ENCODE measurements at regions not wholly inside any gene's neighbourhood (a gene's known extent, or its start where the extent isn't known, plus 50 kb on each side); places are given as distances from the start of the nearest gene placed in this dataset.

- no peak for DNase-seq (ENCODE audit: low read depth, low spot score)
- Histone ChIP-seq H3K4me3 (replicated peaks in 1 of 2; ENCODE audit: low read depth in 1 of 2, low read length in 2 of 2) (no peak overlapping the region), H2AFZ (ENCODE audit: low read depth, low read length, poor library complexity, severe bottlenecking) (no peak overlapping the region), H3K79me2 (ENCODE audit: insufficient read depth, low read length) (no peaks in the 10 kb centered on the region), H3K9me3 (ENCODE audit: control insufficient read depth in 1 of 2, insufficient read depth in 1 of 2, low read depth in 1 of 2, low read length in 2 of 2) (no peaks in the 10 kb centered on the region), H4K20me1 (ENCODE audit: insufficient read depth) (no peaks in the 10 kb centered on the region), H3K9me2 (ENCODE audit: insufficient read depth) (no peaks in the 10 kb centered on the region), H3K4me1 (ENCODE audit: control insufficient read depth in 1 of 2, insufficient read depth in 2 of 2, low read length in 2 of 2) (no peaks in the 10 kb centered on the region), H3K27me3 (ENCODE audit: insufficient read depth, low read length) (no peaks in the 10 kb centered on the region), H3K36me3 (ENCODE audit: control insufficient read depth in 1 of 2, insufficient read depth in 2 of 2, low read length in 2 of 2) (no peaks in the 10 kb centered on the region), H3K4me2 (ENCODE audit: low read length) (no peak overlapping the region), H3K27ac (ENCODE audit: low read depth, low read length) (no peak overlapping the region), H3K9ac (ENCODE audit: low read length) (no peak overlapping the region)
- ATAC-seq, result no peak
- ChIA-PET CTCF (no interaction called here), POLR2A (no interaction called here), RAD21 (ENCODE audit: low non-redundant PET in 1 of 2, low total read pairs in 2 of 2, uncharacterized antibody in 2 of 2, unreplicated experiment in 2 of 2) (no interaction called here)
- BruUV-seq (replicated peaks), result no TSS peak
- intact Hi-C loops (cut with micrococcal nuclease), result no loop called here
- TF ChIP-seq, protein P1, sequence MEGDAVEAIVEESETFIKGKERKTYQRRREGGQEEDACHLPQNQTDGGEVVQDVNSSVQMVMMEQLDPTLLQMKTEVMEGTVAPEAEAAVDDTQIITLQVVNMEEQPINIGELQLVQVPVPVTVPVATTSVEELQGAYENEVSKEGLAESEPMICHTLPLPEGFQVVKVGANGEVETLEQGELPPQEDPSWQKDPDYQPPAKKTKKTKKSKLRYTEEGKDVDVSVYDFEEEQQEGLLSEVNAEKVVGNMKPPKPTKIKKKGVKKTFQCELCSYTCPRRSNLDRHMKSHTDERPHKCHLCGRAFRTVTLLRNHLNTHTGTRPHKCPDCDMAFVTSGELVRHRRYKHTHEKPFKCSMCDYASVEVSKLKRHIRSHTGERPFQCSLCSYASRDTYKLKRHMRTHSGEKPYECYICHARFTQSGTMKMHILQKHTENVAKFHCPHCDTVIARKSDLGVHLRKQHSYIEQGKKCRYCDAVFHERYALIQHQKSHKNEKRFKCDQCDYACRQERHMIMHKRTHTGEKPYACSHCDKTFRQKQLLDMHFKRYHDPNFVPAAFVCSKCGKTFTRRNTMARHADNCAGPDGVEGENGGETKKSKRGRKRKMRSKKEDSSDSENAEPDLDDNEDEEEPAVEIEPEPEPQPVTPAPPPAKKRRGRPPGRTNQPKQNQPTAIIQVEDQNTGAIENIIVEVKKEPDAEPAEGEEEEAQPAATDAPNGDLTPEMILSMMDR (IDR thresholded peaks at IDR 0.05 in 2 of 3, conservative IDR thresholded peaks at IDR 0.05 in 1 of 3; ENCODE audit: borderline replicate concordance in 1 of 3, insufficient read depth in 1 of 3, low read depth in 2 of 3, low read length in 2 of 3), result no peak
- TF ChIP-seq MAX (IDR thresholded peaks at IDR 0.05), result no peak
Observed at GRCh38 chr4:32994981-32995881, 2275.1 kb downstream of the PCDH7 start.

DNA sequence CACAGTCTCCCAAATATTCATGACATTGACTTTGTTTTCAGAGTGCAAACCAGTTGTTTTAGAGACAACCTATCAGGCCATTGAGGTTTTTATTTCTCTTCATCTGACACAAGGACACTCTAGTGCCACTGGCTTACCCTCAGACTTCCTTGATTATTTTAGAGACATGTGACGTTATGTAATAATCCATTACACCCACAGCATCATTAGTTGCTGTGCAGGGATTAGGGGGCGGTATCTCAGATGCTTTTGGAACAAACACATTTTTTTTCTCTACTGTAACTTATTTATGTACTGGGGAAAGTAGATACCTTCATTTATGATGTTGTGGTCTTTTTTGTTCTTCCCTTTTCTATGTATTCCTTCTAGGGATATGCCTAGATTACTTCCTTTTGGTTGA lies 2293.1 kb downstream of the PCDH7 start:
- BruUV-seq (replicated peaks), result no TSS peak
- DNase-seq (ENCODE audit: low read depth, low spot score), result no peak
- no peak for ATAC-seq
- Histone ChIP-seq H3K79me2 (ENCODE audit: insufficient read depth, low read length) (no peaks in the 10 kb centered on the region), H2AFZ (ENCODE audit: low read depth, low read length, poor library complexity, severe bottlenecking) (no peak overlapping the region), H3K4me1 (ENCODE audit: control insufficient read depth in 1 of 2, insufficient read depth in 2 of 2, low read length in 2 of 2) (no peaks in the 10 kb centered on the region), H4K20me1 (ENCODE audit: insufficient read depth) (no peaks in the 10 kb centered on the region), H3K9me3 (ENCODE audit: control insufficient read depth in 1 of 2, insufficient read depth in 1 of 2, low read depth in 1 of 2, low read length in 2 of 2) (no peaks in the 10 kb centered on the region), H3K4me3 (replicated peaks in 1 of 2; ENCODE audit: low read depth in 1 of 2, low read length in 2 of 2) (no peak overlapping the region), H3K27ac (ENCODE audit: low read depth, low read length) (no peak overlapping the region), H3K9ac (ENCODE audit: low read length) (no peak overlapping the region), H3K36me3 (ENCODE audit: control insufficient read depth in 1 of 2, insufficient read depth in 2 of 2, low read length in 2 of 2) (no peaks in the 10 kb centered on the region), H3K4me2 (ENCODE audit: low read length) (no peak overlapping the region), H3K27me3 (ENCODE audit: insufficient read depth, low read length) (no peaks in the 10 kb centered on the region), H3K9me2 (ENCODE audit: insufficient read depth) (no peaks in the 10 kb centered on the region)
- RAD21 ChIA-PET (ENCODE audit: low non-redundant PET in 1 of 2, low total read pairs in 2 of 2, uncharacterized antibody in 2 of 2, unreplicated experiment in 2 of 2), result no interaction called here
- intact Hi-C loops (cut with micrococcal nuclease), result no loop called here
- CTCF ChIA-PET, result no interaction called here
- POLR2A ChIA-PET, result no interaction called here
- TF ChIP-seq FOSL1 (IDR thresholded peaks at IDR 0.05; ENCODE audit: low read depth) (no peak), EZH2phosphoT487 (IDR thresholded peaks at IDR 0.05; ENCODE audit: borderline replicate concordance) (no peak), ZNF274 (IDR thresholded peaks at IDR 0.05; ENCODE audit: low read depth, low read length) (no peak), SRF (IDR thresholded peaks at IDR 0.05; ENCODE audit: low read depth) (no peak), MAX (IDR thresholded peaks at IDR 0.05) (no peak), POLR2A (IDR thresholded peaks at IDR 0.05; ENCODE audit: borderline replicate concordance, extremely low read depth, insufficient read depth, insufficient read length) (no peak), EGR1 (IDR thresholded peaks at IDR 0.05; ENCODE audit: low read depth) (no peak), POLR2AphosphoS5 (IDR thresholded peaks at IDR 0.05; ENCODE audit: low read depth, low read length) (no peak), CEBPB (IDR thresholded peaks at IDR 0.05; ENCODE audit: low read depth) (no peak), JUND (IDR thresholded peaks at IDR 0.05) (no peak)
- TF ChIP-seq, protein P2, sequence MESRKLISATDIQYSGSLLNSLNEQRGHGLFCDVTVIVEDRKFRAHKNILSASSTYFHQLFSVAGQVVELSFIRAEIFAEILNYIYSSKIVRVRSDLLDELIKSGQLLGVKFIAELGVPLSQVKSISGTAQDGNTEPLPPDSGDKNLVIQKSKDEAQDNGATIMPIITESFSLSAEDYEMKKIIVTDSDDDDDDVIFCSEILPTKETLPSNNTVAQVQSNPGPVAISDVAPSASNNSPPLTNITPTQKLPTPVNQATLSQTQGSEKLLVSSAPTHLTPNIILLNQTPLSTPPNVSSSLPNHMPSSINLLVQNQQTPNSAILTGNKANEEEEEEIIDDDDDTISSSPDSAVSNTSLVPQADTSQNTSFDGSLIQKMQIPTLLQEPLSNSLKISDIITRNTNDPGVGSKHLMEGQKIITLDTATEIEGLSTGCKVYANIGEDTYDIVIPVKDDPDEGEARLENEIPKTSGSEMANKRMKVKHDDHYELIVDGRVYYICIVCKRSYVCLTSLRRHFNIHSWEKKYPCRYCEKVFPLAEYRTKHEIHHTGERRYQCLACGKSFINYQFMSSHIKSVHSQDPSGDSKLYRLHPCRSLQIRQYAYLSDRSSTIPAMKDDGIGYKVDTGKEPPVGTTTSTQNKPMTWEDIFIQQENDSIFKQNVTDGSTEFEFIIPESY (IDR thresholded peaks at IDR 0.05; ENCODE audit: extremely low read depth, insufficient replicate concordance, low read length), result no peak
- TF ChIP-seq, protein P1 (IDR thresholded peaks at IDR 0.05 in 2 of 3, conservative IDR thresholded peaks at IDR 0.05 in 1 of 3; ENCODE audit: borderline replicate concordance in 1 of 3, insufficient read depth in 1 of 3, low read depth in 2 of 3, low read length in 2 of 3), result no peak

Measured in HCT116 (cell line).